HFFc6 (cell line): ENCODE measurements at regions not wholly inside any gene's neighbourhood (a gene's known extent, or its start where the extent isn't known, plus 50 kb on each side); places are given as distances from the start of the nearest gene placed in this dataset.

Source experiments
- DNase-seq: peaks from one replicate; pipeline ENCODE4 v3.0.0-alpha.2; 2018
- H3K27ac Mint-ChIP-seq: 2 replicates; pipeline ENCODE4 v1.8.0; 2020; ENCODE audit warnings: mild to moderate bottlenecking, mixed read lengths
- H3K27me3 Mint-ChIP-seq: 2 replicates; pipeline ENCODE4 v1.8.0; 2021; ENCODE audit warnings: mild to moderate bottlenecking, moderate library complexity, mixed read lengths; ENCODE audit not compliant: insufficient read depth
- H3K36me3 Mint-ChIP-seq: 2 replicates; pipeline ENCODE4 v1.8.0; 2021; ENCODE audit warnings: low read depth, mixed read lengths
- H3K4me1 Mint-ChIP-seq: 2 replicates; pipeline ENCODE4 v1.8.0; 2020; ENCODE audit warnings: low read depth, mixed read lengths
- H3K4me3 Mint-ChIP-seq: 2 replicates; pipeline ENCODE4 v1.8.0; 2020; ENCODE audit warnings: mild to moderate bottlenecking, moderate library complexity, mixed read lengths
- H3K9me3 Mint-ChIP-seq: 2 replicates; pipeline ENCODE4 v1.8.0; 2020; ENCODE audit warnings: mild to moderate bottlenecking, mixed read lengths
- TF ChIP-seq, protein P1 (sequence below): fragments of 200-600 bp; sonication (generic); IDR thresholded peaks from 2 replicates; pipeline ENCODE4 v1.5.0; 2021; ENCODE audit warnings: antibody characterized with exemption, mild to moderate bottlenecking

DNA sequence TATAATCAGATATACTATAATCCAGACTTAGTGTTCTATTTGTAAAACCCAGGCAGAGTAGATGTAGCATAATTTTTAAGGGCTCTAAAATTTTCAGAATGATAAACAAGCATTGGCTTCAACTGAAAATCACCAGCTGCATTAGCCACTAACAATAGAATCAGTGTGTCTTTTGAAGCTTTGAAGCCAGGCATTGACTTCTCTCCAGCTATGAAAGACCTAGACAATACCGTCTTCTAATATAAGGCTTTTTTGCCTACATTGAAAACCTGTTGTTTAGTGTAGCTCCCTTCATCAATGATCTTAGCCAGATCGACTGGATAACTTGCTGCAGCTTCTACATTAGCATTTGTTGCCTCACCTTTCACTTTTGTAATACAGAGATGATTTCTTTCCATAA, 1877.3 kb upstream of the ACO1 start:
- TF ChIP-seq, protein P1, sequence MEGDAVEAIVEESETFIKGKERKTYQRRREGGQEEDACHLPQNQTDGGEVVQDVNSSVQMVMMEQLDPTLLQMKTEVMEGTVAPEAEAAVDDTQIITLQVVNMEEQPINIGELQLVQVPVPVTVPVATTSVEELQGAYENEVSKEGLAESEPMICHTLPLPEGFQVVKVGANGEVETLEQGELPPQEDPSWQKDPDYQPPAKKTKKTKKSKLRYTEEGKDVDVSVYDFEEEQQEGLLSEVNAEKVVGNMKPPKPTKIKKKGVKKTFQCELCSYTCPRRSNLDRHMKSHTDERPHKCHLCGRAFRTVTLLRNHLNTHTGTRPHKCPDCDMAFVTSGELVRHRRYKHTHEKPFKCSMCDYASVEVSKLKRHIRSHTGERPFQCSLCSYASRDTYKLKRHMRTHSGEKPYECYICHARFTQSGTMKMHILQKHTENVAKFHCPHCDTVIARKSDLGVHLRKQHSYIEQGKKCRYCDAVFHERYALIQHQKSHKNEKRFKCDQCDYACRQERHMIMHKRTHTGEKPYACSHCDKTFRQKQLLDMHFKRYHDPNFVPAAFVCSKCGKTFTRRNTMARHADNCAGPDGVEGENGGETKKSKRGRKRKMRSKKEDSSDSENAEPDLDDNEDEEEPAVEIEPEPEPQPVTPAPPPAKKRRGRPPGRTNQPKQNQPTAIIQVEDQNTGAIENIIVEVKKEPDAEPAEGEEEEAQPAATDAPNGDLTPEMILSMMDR = no peak
- no peak overlapping the region for H3K27ac Mint-ChIP-seq
- no peaks in the 10 kb centered on the region for H3K36me3 Mint-ChIP-seq
- H3K4me1 Mint-ChIP-seq = no peaks in the 10 kb centered on the region
- no peak overlapping the region for H3K4me3 Mint-ChIP-seq
- no peaks in the 10 kb centered on the region for H3K27me3 Mint-ChIP-seq
- H3K9me3 Mint-ChIP-seq = peaks cover 16% of the 10 kb centered on the region
- no peak for DNase-seq

DNA sequence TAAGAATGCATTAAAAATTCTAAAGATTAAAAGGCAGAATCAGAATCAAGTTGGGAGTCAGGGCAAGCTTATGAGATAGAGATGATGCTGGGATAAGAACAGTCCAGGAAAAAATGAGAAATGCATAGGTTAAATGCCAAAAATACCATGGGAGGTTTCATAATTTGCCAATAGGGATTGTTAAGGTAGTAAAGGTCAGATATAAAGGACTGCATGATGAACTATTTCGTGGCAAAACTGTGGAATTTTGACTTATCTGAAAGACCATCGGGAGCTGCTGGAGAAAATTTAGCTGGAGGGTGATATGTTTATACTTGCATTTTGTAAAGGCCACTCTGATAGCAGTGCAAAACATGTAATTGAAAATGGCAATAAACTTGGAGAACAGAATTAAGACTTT, 1872.8 kb upstream of the ACO1 start:
- no peak for DNase-seq
- Mint-ChIP-seq H3K4me3 (no peak overlapping the region), H3K27ac (no peak overlapping the region), H3K9me3 (peaks cover 22% of the 10 kb centered on the region), H3K4me1 (no peaks in the 10 kb centered on the region), H3K27me3 (no peaks in the 10 kb centered on the region), H3K36me3 (no peaks in the 10 kb centered on the region)
- TF ChIP-seq, protein P1 = no peak

DNA sequence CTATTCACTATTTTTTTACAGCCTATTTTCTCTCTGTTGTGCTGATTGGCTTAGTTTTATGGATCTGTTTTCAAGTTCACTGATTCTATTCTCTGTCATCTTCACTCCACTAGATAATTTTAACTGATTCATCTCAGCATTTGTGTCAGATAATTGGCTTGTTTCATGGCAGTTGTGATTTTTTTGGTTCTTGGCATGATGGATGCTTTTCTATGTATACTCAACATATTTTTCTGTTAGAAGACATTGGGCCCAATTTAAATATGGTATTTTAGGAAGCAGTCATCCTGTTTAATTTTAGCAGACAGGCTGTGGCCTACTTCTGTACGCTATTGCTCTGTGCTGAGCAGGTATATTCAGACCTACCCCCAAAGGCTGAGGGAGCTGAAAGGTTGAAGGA, 1865.3 kb upstream of the ACO1 start:
- Mint-ChIP-seq H3K9me3 (peaks cover 31% of the 10 kb centered on the region), H3K27ac (no peak overlapping the region), H3K4me3 (no peak overlapping the region), H3K4me1 (no peaks in the 10 kb centered on the region), H3K36me3 (no peaks in the 10 kb centered on the region), H3K27me3 (no peaks in the 10 kb centered on the region)
- TF ChIP-seq, protein P1 = no peak
- DNase-seq = no peak

DNA sequence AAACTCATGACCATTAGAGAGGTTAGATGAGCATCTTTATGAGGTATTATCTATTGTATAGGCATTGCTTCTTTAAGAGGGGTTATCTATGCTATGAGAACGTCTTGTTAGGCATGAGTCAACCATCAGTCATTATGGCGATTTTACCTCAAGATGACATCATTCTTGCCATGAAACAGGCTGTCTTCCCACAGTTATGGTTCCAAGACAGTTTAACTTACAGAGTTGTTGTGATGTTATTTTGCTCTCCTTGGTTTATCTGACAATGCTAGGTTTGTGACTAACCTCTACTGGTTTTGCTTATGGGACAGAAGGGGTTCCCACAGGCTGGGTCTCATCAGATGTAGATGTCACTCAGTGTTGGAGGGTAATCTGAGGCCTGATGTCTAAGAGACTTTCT, 1864.7 kb upstream of the ACO1 start:
- no peak for DNase-seq
- no peak overlapping the region for H3K4me3 Mint-ChIP-seq
- TF ChIP-seq, protein P1 = no peak
- H3K4me1 Mint-ChIP-seq = no peaks in the 10 kb centered on the region
- H3K27me3 Mint-ChIP-seq = no peaks in the 10 kb centered on the region
- H3K36me3 Mint-ChIP-seq = no peaks in the 10 kb centered on the region
- H3K9me3 Mint-ChIP-seq = peaks cover 31% of the 10 kb centered on the region
- H3K27ac Mint-ChIP-seq = no peak overlapping the region

DNA sequence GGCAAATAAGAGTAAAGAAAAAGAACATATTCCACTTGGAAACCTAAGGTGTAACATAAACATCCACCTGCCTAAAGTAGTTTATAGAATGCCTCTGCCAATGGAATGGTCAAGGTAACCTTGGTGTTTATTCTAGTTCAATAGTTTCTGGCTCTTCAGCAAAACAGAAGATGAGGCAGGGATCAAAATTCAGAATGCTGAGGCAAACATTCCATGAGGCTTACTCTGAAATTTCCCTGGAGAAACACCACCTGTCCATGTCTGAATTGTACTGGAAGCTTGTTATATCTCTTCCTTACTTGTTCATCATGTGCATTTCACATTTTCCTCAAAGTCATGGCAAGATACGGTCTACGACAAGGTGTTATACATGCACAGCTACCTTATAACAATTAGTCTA, 1862.4 kb upstream of the ACO1 start:
- Mint-ChIP-seq H3K36me3 (no peaks in the 10 kb centered on the region), H3K4me1 (no peaks in the 10 kb centered on the region), H3K4me3 (no peak overlapping the region), H3K27ac (no peak overlapping the region), H3K9me3 (peaks cover 29% of the 10 kb centered on the region), H3K27me3 (no peaks in the 10 kb centered on the region)
- DNase-seq = no peak
- TF ChIP-seq, protein P1 = no peak

DNA sequence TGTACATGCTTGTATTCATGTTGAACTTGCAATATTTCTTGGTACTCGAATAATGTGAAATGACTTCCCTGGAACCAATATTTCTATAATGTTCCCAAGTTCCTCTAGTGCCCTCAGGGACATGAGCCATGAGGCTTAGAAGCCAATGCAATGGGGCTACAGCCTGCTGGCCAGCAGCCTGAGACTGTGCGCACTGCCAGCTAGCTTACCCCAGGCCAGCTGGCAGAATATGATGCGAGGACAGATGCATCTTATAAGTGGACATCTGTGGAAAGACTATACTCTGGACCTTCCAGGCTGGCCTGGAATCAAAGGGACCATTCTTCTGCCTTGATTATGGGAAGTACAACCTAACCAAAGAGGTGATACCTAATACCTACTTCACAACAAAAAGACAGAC, 1862.0 kb upstream of the ACO1 start:
- no peak for DNase-seq
- Mint-ChIP-seq H3K4me1 (no peaks in the 10 kb centered on the region), H3K9me3 (peaks cover 32% of the 10 kb centered on the region), H3K27ac (no peak overlapping the region), H3K27me3 (no peaks in the 10 kb centered on the region), H3K36me3 (no peaks in the 10 kb centered on the region), H3K4me3 (no peak overlapping the region)
- TF ChIP-seq, protein P1 = no peak
